22Rv1 (cell line): ENCODE measurements at regions not wholly inside any gene's neighbourhood (a gene's known extent, or its start where the extent isn't known, plus 50 kb on each side); places are given as distances from the start of the nearest gene placed in this dataset.

Experiments
- CTCF ChIP-seq: fragments of 450-650 bp; IDR thresholded peaks from 2 replicates; pipeline ENCODE4 v1.5.1; 2017; ENCODE audit warnings: mild to moderate bottlenecking
- ZFX ChIP-seq: fragments of 450-650 bp; IDR thresholded peaks from 2 replicates; pipeline ENCODE4 v1.6.1; 2017; ENCODE audit warnings: antibody characterized with exemption, borderline replicate concordance

DNA sequence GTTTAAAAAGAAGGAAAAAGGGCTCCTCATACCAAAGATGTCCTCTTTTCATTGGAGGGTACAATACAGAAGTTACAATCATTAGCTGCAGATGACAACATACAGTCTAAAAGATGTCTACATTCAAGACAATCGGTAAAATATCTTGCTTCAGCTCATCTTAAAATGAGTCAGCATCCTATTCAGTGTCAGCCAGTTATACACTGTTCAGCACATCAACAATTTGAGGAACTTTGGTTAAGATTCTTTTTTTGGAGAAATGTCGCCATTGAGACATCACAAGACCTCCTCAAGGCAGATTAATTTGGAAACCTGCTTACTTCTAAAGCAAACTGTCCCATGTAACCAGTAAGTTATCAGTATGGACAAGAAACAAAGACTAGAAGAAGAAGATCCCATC lies 100.7 kb upstream of the SLC38A4 start:
- TF ChIP-seq CTCF = no peak
- no peak for TF ChIP-seq ZFX
